ENCODE measurements at regions not wholly inside any gene's neighbourhood (a gene's known extent, or its start where the extent isn't known, plus 50 kb on each side); places are given as distances from the start of the nearest gene placed in this dataset.

- Histone ChIP-seq H3K27me3 (ENCODE audit: insufficient read depth, low read depth, low read length) (no peaks in the 10 kb centered on the region), H3K4me3 (ENCODE audit: low read length) (no peak overlapping the region), H4K20me1 (ENCODE audit: insufficient read depth) (no peaks in the 10 kb centered on the region), H3K9ac (ENCODE audit: low read length) (no peak overlapping the region), H3F3A (ENCODE audit: insufficient read depth, low read length, poor library complexity, severe bottlenecking) (no peaks in the 10 kb centered on the region), H3K36me3 (ENCODE audit: insufficient read depth, low read length) (no peaks in the 10 kb centered on the region), H3K4me2 (ENCODE audit: low read length) (no peak overlapping the region), H3K79me2 (replicated peaks; ENCODE audit: insufficient read depth, low read length) (no peaks in the 10 kb centered on the region), H3K9me2 (ENCODE audit: insufficient read depth, low read length) (no peaks in the 10 kb centered on the region), H3K27ac (ENCODE audit: low read length) (no peak overlapping the region), H2AFZ (ENCODE audit: low read depth, low read length) (no peak overlapping the region), H3K9me3 (ENCODE audit: low read length) (no peaks in the 10 kb centered on the region)
- TF ChIP-seq TAF1 (IDR thresholded peaks at IDR 0.05; ENCODE audit: low read depth) (no peak), EP300 (conservative IDR thresholded peaks at IDR 0.05; ENCODE audit: poor library complexity, severe bottlenecking) (no peak), CTCF (IDR thresholded peaks at IDR 0.05; ENCODE audit: poor library complexity, severe bottlenecking) (peak; percentile 32)
These were observed 234.9 kb upstream of the CYRIA start for GRCh38 chr2:16900405-16901025.

GRCh38 chr2:16899958-16900357 lies 234.3 kb upstream of the CYRIA start:
- no peak for TF ChIP-seq MXI1 (conservative IDR thresholded peaks at IDR 0.05; ENCODE audit: poor library complexity, severe bottlenecking)
- no peak for TF ChIP-seq REST (IDR thresholded peaks at IDR 0.05; ENCODE audit: borderline replicate concordance)
- TF ChIP-seq SMC3 (conservative IDR thresholded peaks at IDR 0.05; ENCODE audit: poor library complexity) = no peak
- no peak for TF ChIP-seq EZH2 (IDR thresholded peaks at IDR 0.05; ENCODE audit: borderline replicate concordance, insufficient read depth, low read length, poor library complexity, severe bottlenecking)
- TF ChIP-seq TAF1 (IDR thresholded peaks at IDR 0.05; ENCODE audit: low read depth) = no peak
- TF ChIP-seq POLR2AphosphoS5 (IDR thresholded peaks at IDR 0.05) = no peak
- TF ChIP-seq CTCF (IDR thresholded peaks at IDR 0.05; ENCODE audit: poor library complexity, severe bottlenecking) = no peak
- TF ChIP-seq RAD21 (conservative IDR thresholded peaks at IDR 0.05) = no peak
- TF ChIP-seq EP300 (conservative IDR thresholded peaks at IDR 0.05; ENCODE audit: poor library complexity, severe bottlenecking) = no peak
- Histone ChIP-seq H4K20me1 (ENCODE audit: insufficient read depth) (no peaks in the 10 kb centered on the region), H3K79me2 (replicated peaks; ENCODE audit: insufficient read depth, low read length) (no peaks in the 10 kb centered on the region), H3K27me3 (ENCODE audit: insufficient read depth, low read depth, low read length) (no peaks in the 10 kb centered on the region), H3K9me2 (ENCODE audit: insufficient read depth, low read length) (no peaks in the 10 kb centered on the region), H3F3A (ENCODE audit: insufficient read depth, low read length, poor library complexity, severe bottlenecking) (no peaks in the 10 kb centered on the region), H3K27ac (ENCODE audit: low read length) (no peak overlapping the region), H3K36me3 (ENCODE audit: insufficient read depth, low read length) (no peaks in the 10 kb centered on the region), H3K9me3 (ENCODE audit: low read length) (no peaks in the 10 kb centered on the region), H3K4me2 (ENCODE audit: low read length) (no peak overlapping the region), H3K4me3 (ENCODE audit: low read length) (no peak overlapping the region), H2AFZ (ENCODE audit: low read depth, low read length) (no peak overlapping the region), H3K9ac (ENCODE audit: low read length) (no peak overlapping the region)

Data from neural cell (in vitro differentiated cells).